KMS-11 (cell line): ENCODE measurements at regions not wholly inside any gene's neighbourhood (a gene's known extent, or its start where the extent isn't known, plus 50 kb on each side); places are given as distances from the start of the nearest gene placed in this dataset.

Experiments used
- H2AFZ ChIP-seq: fragments of 200-600 bp; sonication (generic); 2 replicates; pipeline ENCODE4 v1.6.1; 2016; ENCODE audit warnings: antibody characterized with exemption, mixed run types, low read depth
- H3K27ac ChIP-seq: fragments of 200-600 bp; sonication (generic); 2 replicates; pipeline ENCODE4 v1.6.1; 2016; ENCODE audit warnings: mild to moderate bottlenecking, mixed run types
- H3K27me3 ChIP-seq: fragments of 200-600 bp; sonication (generic); 2 replicates; pipeline ENCODE4 v1.6.1; 2017; ENCODE audit warnings: mild to moderate bottlenecking, low read depth, mixed run types, moderate library complexity; ENCODE audit not compliant: insufficient read depth
- H3K36me3 ChIP-seq: fragments of 200-600 bp; sonication (generic); 2 replicates; pipeline ENCODE4 v1.6.1; 2017; ENCODE audit warnings: mild to moderate bottlenecking, mixed run types; ENCODE audit not compliant: insufficient read depth
- H3K4me1 ChIP-seq: fragments of 200-600 bp; sonication (generic); 2 replicates; pipeline ENCODE4 v1.6.1; 2016; ENCODE audit warnings: mild to moderate bottlenecking, low read depth, mixed run types; ENCODE audit not compliant: poor library complexity, severe bottlenecking
- H3K4me2 ChIP-seq: fragments of 200-600 bp; sonication (generic); 2 replicates; pipeline ENCODE4 v1.7.0; 2016; ENCODE audit warnings: mild to moderate bottlenecking, mixed run types
- H3K4me3 ChIP-seq: fragments of 200-600 bp; sonication (generic); IDR thresholded peaks from 2 replicates; pipeline ENCODE4 v1.6.1; 2017; ENCODE audit warnings: low read depth, low read length, mixed read lengths; ENCODE audit not compliant: insufficient read depth
- H3K79me2 ChIP-seq: fragments of 200-600 bp; sonication (generic); 2 replicates; pipeline ENCODE4 v1.6.1; 2016; ENCODE audit warnings: low read depth, mixed run types; ENCODE audit not compliant: insufficient read depth
- H3K9ac ChIP-seq: fragments of 200-600 bp; sonication (generic); 2 replicates; pipeline ENCODE4 v1.6.1; 2016; ENCODE audit warnings: mild to moderate bottlenecking, mixed run types
- H4K20me1 ChIP-seq: fragments of 200-600 bp; sonication (generic); 2 replicates; pipeline ENCODE4 v1.6.1; 2016; ENCODE audit warnings: mild to moderate bottlenecking, mixed run types; ENCODE audit not compliant: insufficient read depth
- TF ChIP-seq, protein P1 (sequence below): fragments of 200-600 bp; sonication (generic); conservative IDR thresholded peaks from 2 replicates; pipeline ENCODE4 v1.6.1; 2017; ENCODE audit warnings: low read depth, mild to moderate bottlenecking, antibody characterized with exemption, low read length, moderate library complexity, mixed read lengths

DNA sequence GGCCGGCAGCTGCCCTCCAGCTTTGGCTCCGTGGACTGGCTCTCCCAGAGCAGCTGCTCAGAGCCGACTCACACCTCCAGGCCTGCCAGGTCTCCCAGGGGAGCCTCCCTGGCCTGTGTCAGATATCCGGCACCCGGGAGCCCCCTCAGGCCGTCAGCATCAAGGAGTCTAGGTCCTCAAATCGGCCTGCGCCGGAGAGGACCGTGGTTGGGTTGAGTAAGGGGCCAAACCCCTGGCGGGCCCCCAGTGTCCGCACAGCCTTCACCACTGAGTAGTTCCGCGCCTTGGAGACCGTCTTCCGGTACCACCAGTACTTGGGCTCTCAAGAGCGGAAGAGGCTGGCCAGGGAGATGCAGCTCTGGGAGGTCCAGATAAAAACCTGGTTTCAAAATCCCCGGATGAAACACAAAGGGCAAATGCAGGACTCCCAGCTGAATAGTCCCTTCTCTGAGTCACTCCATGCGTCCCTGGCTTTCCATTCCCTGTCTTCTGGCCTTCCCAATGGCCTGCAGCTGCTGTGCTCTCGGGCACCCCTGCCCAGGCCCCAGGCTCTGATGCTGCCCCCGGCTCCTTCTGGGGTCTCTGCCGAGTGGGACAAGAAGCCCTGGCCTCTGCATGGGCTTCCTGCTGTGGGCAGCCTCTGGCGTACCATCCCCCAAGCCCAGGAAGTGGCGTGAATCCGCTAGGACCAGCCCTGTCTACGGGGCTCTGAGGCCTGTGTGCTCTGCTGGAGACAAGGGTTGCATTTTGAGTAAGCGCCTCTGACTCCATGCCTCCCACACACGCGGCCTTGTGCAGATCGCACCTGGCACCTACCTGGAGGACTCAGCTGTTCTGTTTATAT lies 245.1 kb upstream of the ATXN7L3B start:
- H2AFZ ChIP-seq, result no peak overlapping the region
- H3K36me3 ChIP-seq, result no peaks in the 10 kb centered on the region
- TF ChIP-seq, protein P1, sequence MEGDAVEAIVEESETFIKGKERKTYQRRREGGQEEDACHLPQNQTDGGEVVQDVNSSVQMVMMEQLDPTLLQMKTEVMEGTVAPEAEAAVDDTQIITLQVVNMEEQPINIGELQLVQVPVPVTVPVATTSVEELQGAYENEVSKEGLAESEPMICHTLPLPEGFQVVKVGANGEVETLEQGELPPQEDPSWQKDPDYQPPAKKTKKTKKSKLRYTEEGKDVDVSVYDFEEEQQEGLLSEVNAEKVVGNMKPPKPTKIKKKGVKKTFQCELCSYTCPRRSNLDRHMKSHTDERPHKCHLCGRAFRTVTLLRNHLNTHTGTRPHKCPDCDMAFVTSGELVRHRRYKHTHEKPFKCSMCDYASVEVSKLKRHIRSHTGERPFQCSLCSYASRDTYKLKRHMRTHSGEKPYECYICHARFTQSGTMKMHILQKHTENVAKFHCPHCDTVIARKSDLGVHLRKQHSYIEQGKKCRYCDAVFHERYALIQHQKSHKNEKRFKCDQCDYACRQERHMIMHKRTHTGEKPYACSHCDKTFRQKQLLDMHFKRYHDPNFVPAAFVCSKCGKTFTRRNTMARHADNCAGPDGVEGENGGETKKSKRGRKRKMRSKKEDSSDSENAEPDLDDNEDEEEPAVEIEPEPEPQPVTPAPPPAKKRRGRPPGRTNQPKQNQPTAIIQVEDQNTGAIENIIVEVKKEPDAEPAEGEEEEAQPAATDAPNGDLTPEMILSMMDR, result no peak
- no peak overlapping the region for H3K4me3 ChIP-seq
- H3K27me3 ChIP-seq, result no peaks in the 10 kb centered on the region
- H3K4me2 ChIP-seq, result no peak overlapping the region
- no peak overlapping the region for H3K27ac ChIP-seq
- no peaks in the 10 kb centered on the region for H3K4me1 ChIP-seq
- H3K9ac ChIP-seq, result no peak overlapping the region
- H4K20me1 ChIP-seq, result no peaks in the 10 kb centered on the region
- no peaks in the 10 kb centered on the region for H3K79me2 ChIP-seq

- Histone ChIP-seq H3K9ac (no peak overlapping the region), H3K4me1 (no peaks in the 10 kb centered on the region), H3K36me3 (no peaks in the 10 kb centered on the region), H3K27ac (no peak overlapping the region), H3K27me3 (no peaks in the 10 kb centered on the region), H3K79me2 (no peaks in the 10 kb centered on the region), H3K4me2 (no peak overlapping the region), H3K4me3 (no peak overlapping the region), H4K20me1 (no peaks in the 10 kb centered on the region), H2AFZ (no peak overlapping the region)
- TF ChIP-seq, protein P1, result no peak
Measured at GRCh38 chr12:74293689-74294131, 243.9 kb upstream of the ATXN7L3B start.

GRCh38 chr12:74317078-74317601 lies 220.5 kb upstream of the ATXN7L3B start:
- no peak overlapping the region for H2AFZ ChIP-seq
- no peaks in the 10 kb centered on the region for H3K4me1 ChIP-seq
- TF ChIP-seq, protein P1, result peak; percentile 59

DNA sequence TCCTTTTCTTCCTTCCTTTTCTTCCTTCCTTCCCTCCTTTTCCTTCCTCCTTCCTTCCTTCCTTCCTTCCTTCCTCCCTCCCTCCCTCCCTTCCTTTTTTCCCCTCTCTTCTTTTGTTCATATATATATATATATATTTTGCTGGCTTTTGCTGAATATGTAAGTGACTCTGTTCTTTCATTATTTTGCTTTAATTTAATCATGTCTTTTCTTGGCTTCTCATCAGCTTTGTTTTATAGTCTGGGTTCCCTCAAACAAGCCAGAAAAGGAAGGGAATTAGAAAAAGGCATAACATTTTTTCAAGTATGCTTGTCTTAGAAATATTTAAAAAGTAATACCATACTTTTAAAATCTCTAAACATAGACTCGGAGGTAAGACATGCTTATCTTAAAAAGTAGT lies 219.9 kb upstream of the ATXN7L3B start:
- H3K36me3 ChIP-seq, result no peaks in the 10 kb centered on the region
- no peaks in the 10 kb centered on the region for H4K20me1 ChIP-seq
- no peaks in the 10 kb centered on the region for H3K4me1 ChIP-seq
- no peak overlapping the region for H3K27ac ChIP-seq
- no peak overlapping the region for H3K4me3 ChIP-seq
- TF ChIP-seq, protein P1, result no peak
- H3K9ac ChIP-seq, result no peak overlapping the region
- H3K79me2 ChIP-seq, result no peaks in the 10 kb centered on the region
- H3K27me3 ChIP-seq, result no peaks in the 10 kb centered on the region
- no peak overlapping the region for H2AFZ ChIP-seq
- H3K4me2 ChIP-seq, result no peak overlapping the region

More at GRCh38 chr12:74317078-74317601, 220.5 kb upstream of the ATXN7L3B start:
- no peaks in the 10 kb centered on the region for H3K27me3 ChIP-seq
- no peak overlapping the region for H3K4me3 ChIP-seq
- no peak overlapping the region for H3K27ac ChIP-seq
- H3K4me2 ChIP-seq, result no peak overlapping the region
- no peaks in the 10 kb centered on the region for H4K20me1 ChIP-seq
- no peaks in the 10 kb centered on the region for H3K79me2 ChIP-seq
- no peaks in the 10 kb centered on the region for H3K36me3 ChIP-seq
- H3K9ac ChIP-seq, result no peak overlapping the region
